Smooth muscle cell (in vitro differentiated cells): ENCODE measurements at regions not wholly inside any gene's neighbourhood (a gene's known extent, or its start where the extent isn't known, plus 50 kb on each side); places are given as distances from the start of the nearest gene placed in this dataset.
"Not testable (repeated sequence)": the region's sequence is repeated elsewhere in the genome, so short reads cannot be mapped to it uniquely, and the experiment has no call there.

Experiments used
- DNase-seq: peaks from one replicate; lab custom pipeline; 2025; ENCODE audit not compliant: unreplicated experiment; lab: John Stamatoyannopoulos, UW
- H2AFZ ChIP-seq: fragments of 200-600 bp; sonication (generic); 2 replicates; pipeline ENCODE4 v1.6.0; 2016; ENCODE audit warnings: antibody characterized with exemption, low read depth, mild to moderate bottlenecking
- H3F3A ChIP-seq: fragments of 200-600 bp; sonication (generic); 2 replicates; pipeline ENCODE4 v1.6.0; 2017; ENCODE audit warnings: antibody characterized with exemption, low read depth
- H3K27ac ChIP-seq: fragments of 200-600 bp; sonication (generic); 2 replicates; pipeline ENCODE4 v1.5.1; 2016; ENCODE audit warnings: low read depth, mild to moderate bottlenecking
- H3K27me3 ChIP-seq: fragments of 200-600 bp; sonication (generic); 2 replicates; pipeline ENCODE4 v1.6.1; 2016; ENCODE audit warnings: low read depth, mild to moderate bottlenecking
- H3K36me3 ChIP-seq: fragments of 200-600 bp; sonication (generic); 2 replicates; pipeline ENCODE4 v1.5.1; 2016; ENCODE audit warnings: low read depth
- H3K4me1 ChIP-seq: fragments of 200-600 bp; sonication (generic); 2 replicates; pipeline ENCODE4 v1.5.1; 2016; ENCODE audit warnings: low read depth
- H3K4me2 ChIP-seq: fragments of 200-600 bp; sonication (generic); 2 replicates; pipeline ENCODE4 v1.6.0; 2016; ENCODE audit warnings: mild to moderate bottlenecking
- H3K4me3 ChIP-seq: fragments of 200-600 bp; sonication (generic); 2 replicates; pipeline ENCODE4 v1.5.1; 2016; ENCODE audit warnings: mild to moderate bottlenecking
- H3K79me2 ChIP-seq: fragments of 200-600 bp; sonication (generic); 2 replicates; pipeline ENCODE4 v1.6.0; 2016; ENCODE audit warnings: low read depth, mild to moderate bottlenecking
- H3K9ac ChIP-seq: fragments of 200-600 bp; sonication (generic); 2 replicates; pipeline ENCODE4 v1.6.0; 2016; ENCODE audit warnings: low read depth
- H3K9me3 ChIP-seq: fragments of 200-600 bp; sonication (generic); replicated peaks from 2 replicates; pipeline ENCODE4 v1.5.1; 2016; ENCODE audit warnings: low read depth
- H4K20me1 ChIP-seq: fragments of 200-600 bp; sonication (generic); 2 replicates; pipeline ENCODE4 v1.6.0; 2016; ENCODE audit warnings: low read depth
- WGBS: methylation state at CpG from one replicate; pipeline ENCODE4 v1.1.7; 2016; ENCODE audit warnings: low lambda C conversion rate; 5-methylcytosine and 5-hydroxymethylcytosine counted together
- TF ChIP-seq, protein P1 (sequence below): fragments of 200-600 bp; sonication (generic); IDR thresholded peaks from 2 replicates; pipeline ENCODE4 v1.5.1; 2017; ENCODE audit warnings: borderline replicate concordance, mild to moderate bottlenecking, antibody characterized with exemption; ENCODE audit not compliant: insufficient read depth, poor library complexity, severe bottlenecking

DNA sequence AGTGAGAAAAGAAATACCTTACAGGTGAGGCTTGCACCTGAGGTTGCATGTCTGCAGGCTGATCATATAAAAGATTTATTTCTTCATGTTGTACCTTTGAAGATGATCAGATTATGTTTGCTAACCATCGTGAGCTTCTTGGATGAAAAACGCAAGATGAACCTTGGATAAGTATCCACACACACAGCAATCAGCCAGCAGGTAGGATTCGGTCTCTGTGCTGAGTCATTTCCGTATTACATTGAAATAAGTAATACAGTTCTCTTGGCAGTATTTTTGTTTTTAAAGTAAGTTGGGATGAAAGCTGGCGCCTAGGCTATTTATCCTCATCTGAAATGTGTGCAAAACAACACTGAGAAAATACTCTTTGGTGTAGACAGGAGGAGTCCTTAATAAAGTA lies 109.0 kb upstream of the PRKCQ start:
- H3K27ac ChIP-seq = no peak overlapping the region
- no peak overlapping the region for H3K4me3 ChIP-seq
- no peaks in the 10 kb centered on the region for H4K20me1 ChIP-seq
- no peaks in the 10 kb centered on the region for H3K4me1 ChIP-seq
- H3K9ac ChIP-seq = no peak overlapping the region
- H3K79me2 ChIP-seq = no peaks in the 10 kb centered on the region
- no peaks in the 10 kb centered on the region for H3K36me3 ChIP-seq
- TF ChIP-seq, protein P1, sequence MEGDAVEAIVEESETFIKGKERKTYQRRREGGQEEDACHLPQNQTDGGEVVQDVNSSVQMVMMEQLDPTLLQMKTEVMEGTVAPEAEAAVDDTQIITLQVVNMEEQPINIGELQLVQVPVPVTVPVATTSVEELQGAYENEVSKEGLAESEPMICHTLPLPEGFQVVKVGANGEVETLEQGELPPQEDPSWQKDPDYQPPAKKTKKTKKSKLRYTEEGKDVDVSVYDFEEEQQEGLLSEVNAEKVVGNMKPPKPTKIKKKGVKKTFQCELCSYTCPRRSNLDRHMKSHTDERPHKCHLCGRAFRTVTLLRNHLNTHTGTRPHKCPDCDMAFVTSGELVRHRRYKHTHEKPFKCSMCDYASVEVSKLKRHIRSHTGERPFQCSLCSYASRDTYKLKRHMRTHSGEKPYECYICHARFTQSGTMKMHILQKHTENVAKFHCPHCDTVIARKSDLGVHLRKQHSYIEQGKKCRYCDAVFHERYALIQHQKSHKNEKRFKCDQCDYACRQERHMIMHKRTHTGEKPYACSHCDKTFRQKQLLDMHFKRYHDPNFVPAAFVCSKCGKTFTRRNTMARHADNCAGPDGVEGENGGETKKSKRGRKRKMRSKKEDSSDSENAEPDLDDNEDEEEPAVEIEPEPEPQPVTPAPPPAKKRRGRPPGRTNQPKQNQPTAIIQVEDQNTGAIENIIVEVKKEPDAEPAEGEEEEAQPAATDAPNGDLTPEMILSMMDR = no peak
- no peak overlapping the region for H2AFZ ChIP-seq
- no peak for DNase-seq
- peaks cover 2% of the 10 kb centered on the region for H3K27me3 ChIP-seq
- H3K4me2 ChIP-seq = no peak overlapping the region
- WGBS = 93% methylated on average over 5 of the region's 5 CpGs
- no peaks in the 10 kb centered on the region for H3F3A ChIP-seq
- H3K9me3 ChIP-seq = no peaks in the 10 kb centered on the region

DNA sequence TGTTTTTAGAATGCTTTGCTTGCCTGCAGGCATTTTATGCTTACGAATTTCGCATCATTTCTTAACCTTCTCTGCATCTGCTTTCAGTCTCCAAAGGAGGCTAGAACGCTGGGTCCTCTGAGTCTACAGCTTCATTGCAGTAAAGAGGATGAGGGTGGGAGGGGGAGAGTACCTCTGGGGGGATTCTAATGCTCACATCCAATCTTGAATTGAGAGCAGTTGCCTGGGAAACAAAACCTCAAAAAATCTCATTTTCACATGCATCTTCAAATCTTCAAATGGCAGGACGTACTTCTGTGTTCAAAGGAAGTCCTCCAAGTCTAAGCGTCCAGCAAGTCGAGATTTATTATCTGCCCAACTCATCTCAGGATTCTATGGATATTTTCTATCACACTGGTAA lies 100.7 kb upstream of the PRKCQ start:
- no peak overlapping the region for H2AFZ ChIP-seq
- no peaks in the 10 kb centered on the region for H3K36me3 ChIP-seq
- H3K27ac ChIP-seq = no peak overlapping the region
- H4K20me1 ChIP-seq = no peaks in the 10 kb centered on the region
- no peaks in the 10 kb centered on the region for H3K79me2 ChIP-seq
- no peaks in the 10 kb centered on the region for H3F3A ChIP-seq
- H3K4me2 ChIP-seq = no peak overlapping the region
- H3K4me1 ChIP-seq = no peaks in the 10 kb centered on the region
- TF ChIP-seq, protein P1 = no peak
- DNase-seq = no peak
- WGBS = 90% methylated on average over 6 of the region's 6 CpGs
- no peak overlapping the region for H3K9ac ChIP-seq
- no peaks in the 10 kb centered on the region for H3K9me3 ChIP-seq
- peaks cover 5% of the 10 kb centered on the region for H3K27me3 ChIP-seq
- H3K4me3 ChIP-seq = no peak overlapping the region

DNA sequence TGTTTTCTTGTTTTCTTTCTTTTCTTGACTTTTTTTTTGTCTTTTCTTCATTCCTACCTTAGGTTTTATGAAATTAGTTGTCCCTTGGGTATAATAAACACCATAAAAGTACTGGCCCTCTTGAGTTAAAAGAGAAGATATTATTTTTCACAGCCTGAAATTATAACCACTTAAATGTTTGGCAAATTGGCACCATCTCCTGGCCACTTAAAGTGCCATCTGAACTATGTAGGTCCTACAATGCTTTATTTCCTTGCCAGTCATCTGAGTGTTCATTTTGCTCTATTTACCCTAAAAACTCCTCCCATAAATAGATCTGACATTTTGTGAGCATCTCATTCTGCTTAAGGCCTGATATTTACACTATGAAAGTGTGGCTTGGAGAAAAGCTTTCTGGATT lies 98.9 kb upstream of the PRKCQ start:
- H3K27ac ChIP-seq = no peak overlapping the region
- H3F3A ChIP-seq = no peaks in the 10 kb centered on the region
- H3K4me1 ChIP-seq = no peaks in the 10 kb centered on the region
- no peaks in the 10 kb centered on the region for H3K79me2 ChIP-seq
- peaks cover 5% of the 10 kb centered on the region for H3K27me3 ChIP-seq
- TF ChIP-seq, protein P1 = no peak
- no peak overlapping the region for H3K9ac ChIP-seq
- H3K9me3 ChIP-seq = no peaks in the 10 kb centered on the region
- no peaks in the 10 kb centered on the region for H3K36me3 ChIP-seq
- no peaks in the 10 kb centered on the region for H4K20me1 ChIP-seq
- no peak for DNase-seq
- no peak overlapping the region for H2AFZ ChIP-seq
- H3K4me2 ChIP-seq = no peak overlapping the region
- H3K4me3 ChIP-seq = no peak overlapping the region

DNA sequence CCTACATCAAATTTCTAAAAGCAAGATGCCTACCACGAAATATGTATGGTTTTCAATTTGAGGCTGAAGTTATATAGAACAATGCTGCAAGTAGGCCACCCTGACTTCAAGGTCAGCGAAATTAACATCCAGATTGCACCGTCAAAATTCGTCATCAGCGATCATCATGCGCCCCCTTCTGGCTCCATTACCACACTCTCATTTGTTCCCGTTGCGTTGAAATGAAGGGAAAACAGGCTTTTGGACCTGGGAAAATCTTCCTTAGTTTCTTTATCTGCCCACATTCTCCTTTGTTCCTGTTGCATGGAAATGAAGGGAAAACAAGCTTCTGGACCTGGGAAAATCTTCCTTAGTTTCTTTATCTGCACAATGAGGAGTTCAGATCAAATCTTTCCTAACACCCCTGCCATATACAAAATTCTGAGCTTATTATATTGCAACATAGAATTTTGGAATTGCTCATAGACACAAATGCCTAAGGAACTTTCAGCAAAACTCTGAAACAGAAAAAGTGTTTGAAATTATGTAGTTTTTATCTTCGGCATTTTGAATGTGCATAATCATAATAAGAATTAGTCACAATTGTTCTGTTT lies 98.2 kb upstream of the PRKCQ start:
- Histone ChIP-seq H3K4me2 (no peak overlapping the region), H3K27ac (no peak overlapping the region), H3F3A (no peaks in the 10 kb centered on the region), H3K27me3 (peaks cover 5% of the 10 kb centered on the region), H3K4me1 (no peaks in the 10 kb centered on the region), H3K36me3 (no peaks in the 10 kb centered on the region), H3K9me3 (no peaks in the 10 kb centered on the region), H3K4me3 (no peak overlapping the region), H3K79me2 (no peaks in the 10 kb centered on the region), H2AFZ (no peak overlapping the region), H4K20me1 (no peaks in the 10 kb centered on the region), H3K9ac (no peak overlapping the region)
- WGBS = 15% methylated on average over 9 of the region's 9 CpGs
- TF ChIP-seq, protein P1 = peak; percentile 62
- no peak for DNase-seq

DNA sequence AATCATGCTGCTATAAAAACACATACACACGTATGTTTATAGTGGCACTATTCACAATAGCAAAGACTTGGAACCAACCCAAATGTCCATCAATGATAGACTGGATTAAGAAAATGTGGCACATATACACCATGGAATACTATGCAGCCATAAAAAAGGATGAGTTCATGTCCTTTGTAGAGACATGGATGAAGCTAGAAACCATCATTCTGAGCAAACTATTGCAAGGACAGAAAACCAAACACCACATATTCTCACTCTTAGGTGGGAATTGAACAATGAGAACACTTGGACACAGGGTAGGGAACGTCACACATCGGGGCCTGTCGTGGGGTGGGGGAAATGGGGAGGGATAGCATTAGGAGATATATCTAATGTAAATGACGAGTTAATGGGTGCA lies 97.1 kb upstream of the PRKCQ start:
- not testable (repeated sequence) for H3K36me3 ChIP-seq, DNase-seq, H3K4me1 ChIP-seq, H4K20me1 ChIP-seq, H3K4me2 ChIP-seq, H3K9me3 ChIP-seq, H3K9ac ChIP-seq, H2AFZ ChIP-seq, H3K79me2 ChIP-seq, H3F3A ChIP-seq, H3K4me3 ChIP-seq, H3K27me3 ChIP-seq, H3K27ac ChIP-seq
- WGBS = 91% methylated on average over 5 of the region's 5 CpGs
